NCI-H748 (cell line): ENCODE measurements at regions not wholly inside any gene's neighbourhood (a gene's known extent, or its start where the extent isn't known, plus 50 kb on each side); places are given as distances from the start of the nearest gene placed in this dataset.

Experiments used
- DNase-seq: peaks from one replicate; lab custom pipeline; 2025; ENCODE audit not compliant: unreplicated experiment; lab: John Stamatoyannopoulos, UW

GRCh38 chr20:17093782-17094181 is 133.1 kb upstream of the PCSK2 start:
- no peak for DNase-seq

GRCh38 chr20:17097603-17098002 is 129.2 kb upstream of the PCSK2 start:
- DNase-seq = no peak

- DNase-seq = no peak
These were observed 126.3 kb upstream of the PCSK2 start for GRCh38 chr20:17100506-17100905.

GRCh38 chr20:17107127-17107526 is 119.7 kb upstream of the PCSK2 start:
- DNase-seq = no peak

- peak; percentile 79 for DNase-seq
These were observed 117.9 kb upstream of the PCSK2 start for GRCh38 chr20:17108896-17109295.

GRCh38 chr20:17109307-17109706 is 117.5 kb upstream of the PCSK2 start:
- peak; percentile 98 for DNase-seq

GRCh38 chr20:17128206-17128605 is 98.6 kb upstream of the PCSK2 start:
- no peak for DNase-seq

GRCh38 chr20:17129089-17129488 is 97.8 kb upstream of the PCSK2 start:
- DNase-seq = no peak

- no peak for DNase-seq
These were observed 89.1 kb upstream of the PCSK2 start for GRCh38 chr20:17137692-17138091.

GRCh38 chr20:17138237-17138636 is 88.6 kb upstream of the PCSK2 start:
- DNase-seq = no peak

GRCh38 chr20:17140894-17141293 is 85.9 kb upstream of the PCSK2 start:
- DNase-seq = peak; percentile 45

GRCh38 chr20:17141568-17141967 is 85.3 kb upstream of the PCSK2 start:
- no peak for DNase-seq

GRCh38 chr20:17142666-17143065 is 84.2 kb upstream of the PCSK2 start:
- peak; percentile 64 for DNase-seq

GRCh38 chr20:17150858-17151257 is 76.0 kb upstream of the PCSK2 start:
- no peak for DNase-seq

- no peak for DNase-seq
These were observed 71.4 kb upstream of the PCSK2 start for GRCh38 chr20:17155401-17155800.

- no peak for DNase-seq
These were observed 68.1 kb upstream of the PCSK2 start for GRCh38 chr20:17158701-17159100.

GRCh38 chr20:17161673-17162481 is 65.0 kb upstream of the PCSK2 start:
- DNase-seq = no peak

GRCh38 chr20:17168026-17168612 is 58.7 kb upstream of the PCSK2 start:
- DNase-seq = no peak

- peak; percentile 100 for DNase-seq
These were observed 57.2 kb upstream of the PCSK2 start for GRCh38 chr20:17169585-17170136.

GRCh38 chr20:17171746-17172280 is 55.0 kb upstream of the PCSK2 start:
- peak; percentile 44 for DNase-seq

- no peak for DNase-seq
These were observed 53.9 kb upstream of the PCSK2 start for GRCh38 chr20:17172836-17173516.
